Neural cell (in vitro differentiated cells): ENCODE measurements at regions not wholly inside any gene's neighbourhood (a gene's known extent, or its start where the extent isn't known, plus 50 kb on each side); places are given as distances from the start of the nearest gene placed in this dataset.

Source experiments
- H2AFZ ChIP-seq: fragments of 200-600, 300-800 bp; sonication (generic), shearing (Covaris generic); 2 replicates; pipeline ENCODE4 v1.6.0; 2014; ENCODE audit warnings: low read depth, mild to moderate bottlenecking, antibody characterized with exemption, low read length, moderate library complexity
- H3F3A ChIP-seq: fragments of 200-600 bp; shearing (Covaris generic); 2 replicates; pipeline ENCODE4 v1.6.1; 2016; ENCODE audit warnings: mild to moderate bottlenecking, moderate library complexity, mixed read lengths, antibody characterized with exemption, low read length; ENCODE audit not compliant: insufficient read depth, poor library complexity, severe bottlenecking
- H3K27ac ChIP-seq: fragments of 200-600, 300-800 bp; sonication (generic), shearing (Covaris generic); 2 replicates; pipeline ENCODE4 v1.5.1; 2014; ENCODE audit warnings: mild to moderate bottlenecking, low read length, moderate library complexity
- H3K27me3 ChIP-seq: fragments of 300-800, 200-600 bp; sonication (generic), shearing (Covaris generic); 2 replicates; pipeline ENCODE4 v1.6.0; 2014; ENCODE audit warnings: mild to moderate bottlenecking, low read depth, low read length, moderate library complexity; ENCODE audit not compliant: insufficient read depth
- H3K36me3 ChIP-seq: fragments of 300-800, 200-600 bp; sonication (generic), shearing (Covaris generic); 2 replicates; pipeline ENCODE4 v1.5.1; 2014; ENCODE audit warnings: mild to moderate bottlenecking, antibody characterized with exemption, low read length, moderate library complexity; ENCODE audit not compliant: insufficient read depth
- H3K4me2 ChIP-seq: fragments of 300-800, 200-600 bp; sonication (generic), shearing (Covaris generic); 2 replicates; pipeline ENCODE4 v1.6.0; 2014; ENCODE audit warnings: mild to moderate bottlenecking, low read length
- H3K4me3 ChIP-seq: fragments of 300-800, 200-600 bp; sonication (generic), shearing (Covaris generic); 2 replicates; pipeline ENCODE4 v1.5.1; 2014; ENCODE audit warnings: mild to moderate bottlenecking, low read length, moderate library complexity
- H3K79me2 ChIP-seq: fragments of 200-600 bp; shearing (Covaris generic); replicated peaks from 2 replicates; pipeline ENCODE4 v1.6.0; 2014; ENCODE audit warnings: mild to moderate bottlenecking, low read length, moderate library complexity; ENCODE audit not compliant: insufficient read depth
- H3K9ac ChIP-seq: fragments of 300-800, 200-600 bp; sonication (generic), shearing (Covaris generic); 2 replicates; pipeline ENCODE4 v1.6.1; 2016; ENCODE audit warnings: mild to moderate bottlenecking, low read length, mixed read lengths
- H3K9me2 ChIP-seq: fragments of 200-600 bp; shearing (Covaris generic); 2 replicates; pipeline ENCODE4 v1.6.1; 2016; ENCODE audit warnings: mild to moderate bottlenecking, low read length, mixed read lengths; ENCODE audit not compliant: insufficient read depth
- H3K9me3 ChIP-seq: fragments of 200-600, 300-800 bp; sonication (generic), shearing (Covaris generic); 2 replicates; pipeline ENCODE4 v1.6.1; 2016; ENCODE audit warnings: mild to moderate bottlenecking, mixed run types, low read length, moderate library complexity, mixed read lengths
- H4K20me1 ChIP-seq: fragments of 200-600 bp; shearing (Covaris generic); 2 replicates; pipeline ENCODE4 v1.6.1; 2016; ENCODE audit warnings: mild to moderate bottlenecking, mixed run types; ENCODE audit not compliant: insufficient read depth
- CTCF ChIP-seq: fragments of 450-650 bp; IDR thresholded peaks from 2 replicates; pipeline ENCODE4 v1.5.1; 2014; ENCODE audit warnings: antibody characterized with exemption, mild to moderate bottlenecking, moderate library complexity; ENCODE audit not compliant: poor library complexity, severe bottlenecking
- EP300 ChIP-seq: fragments of 450-650 bp; conservative IDR thresholded peaks from 2 replicates; pipeline ENCODE4 v1.6.1; 2014; ENCODE audit warnings: antibody characterized with exemption, mild to moderate bottlenecking, moderate library complexity; ENCODE audit not compliant: poor library complexity, severe bottlenecking
- EZH2 ChIP-seq: fragments of 200-600, 300-800 bp; shearing (Covaris generic), sonication (generic); IDR thresholded peaks from 2 replicates; pipeline ENCODE4 v1.6.1; 2014; ENCODE audit warnings: antibody characterized with exemption, low read length, borderline replicate concordance, mild to moderate bottlenecking; ENCODE audit not compliant: insufficient read depth, poor library complexity, severe bottlenecking
- MXI1 ChIP-seq: fragments of 450-650 bp; conservative IDR thresholded peaks from 2 replicates; pipeline ENCODE4 v1.6.1; 2014; ENCODE audit warnings: antibody characterized with exemption, mild to moderate bottlenecking; ENCODE audit not compliant: poor library complexity, severe bottlenecking
- POLR2AphosphoS5 ChIP-seq: IDR thresholded peaks from 2 replicates; pipeline ENCODE4 v1.6.1; 2012
- RAD21 ChIP-seq: fragments of 450-650 bp; conservative IDR thresholded peaks from 2 replicates; pipeline ENCODE4 v1.6.1; 2014; ENCODE audit warnings: antibody characterized with exemption, mild to moderate bottlenecking, moderate library complexity
- REST ChIP-seq: IDR thresholded peaks from 2 replicates; pipeline ENCODE4 v1.6.1; 2012; ENCODE audit warnings: borderline replicate concordance
- SMC3 ChIP-seq: fragments of 450-650 bp; conservative IDR thresholded peaks from 2 replicates; pipeline ENCODE4 v1.6.1; 2014; ENCODE audit warnings: antibody characterized with exemption, mild to moderate bottlenecking, moderate library complexity; ENCODE audit not compliant: poor library complexity
- TAF1 ChIP-seq: IDR thresholded peaks from 2 replicates; pipeline ENCODE4 v1.6.1; 2012; ENCODE audit warnings: low read depth

GRCh38 chr18:45444040-45444439 is 171.2 kb upstream of the SLC14A2 start (continued):
- TF ChIP-seq EZH2 (no peak), TAF1 (no peak), POLR2AphosphoS5 (no peak), RAD21 (no peak)

- Histone ChIP-seq H3K27me3 (no peaks in the 10 kb centered on the region), H3K4me3 (no peak overlapping the region), H3F3A (no peaks in the 10 kb centered on the region), H3K27ac (no peak overlapping the region), H3K9me2 (no peaks in the 10 kb centered on the region), H3K36me3 (no peaks in the 10 kb centered on the region), H3K9me3 (no peaks in the 10 kb centered on the region), H3K9ac (no peak overlapping the region), H3K4me2 (peak overlapping the region; percentile 5), H2AFZ (no peak overlapping the region), H4K20me1 (no peaks in the 10 kb centered on the region), H3K79me2 (no peaks in the 10 kb centered on the region)
- TF ChIP-seq CTCF (no peak), TAF1 (no peak), EP300 (no peak), MXI1 (no peak), POLR2AphosphoS5 (no peak), REST (no peak)
Observed at GRCh38 chr18:45447355-45448265, 167.7 kb upstream of the SLC14A2 start.

GRCh38 chr18:45448871-45449270 is 166.4 kb upstream of the SLC14A2 start:
- Histone ChIP-seq H3K36me3 (no peaks in the 10 kb centered on the region), H2AFZ (no peak overlapping the region)

More at GRCh38 chr18:45448871-45449270, 166.4 kb upstream of the SLC14A2 start:
- Histone ChIP-seq H3K9me3 (no peaks in the 10 kb centered on the region), H3K9me2 (no peaks in the 10 kb centered on the region), H4K20me1 (no peaks in the 10 kb centered on the region), H3K27ac (no peak overlapping the region), H3K4me2 (no peak overlapping the region), H3F3A (no peaks in the 10 kb centered on the region), H3K79me2 (no peaks in the 10 kb centered on the region), H3K4me3 (no peak overlapping the region), H3K9ac (no peak overlapping the region), H3K27me3 (no peaks in the 10 kb centered on the region)
- TF ChIP-seq REST (no peak), EZH2 (no peak), MXI1 (no peak), POLR2AphosphoS5 (no peak), SMC3 (no peak), EP300 (no peak), TAF1 (no peak), CTCF (no peak), RAD21 (no peak)
